Stimulated activated naive CD8-positive, alpha-beta T cell treated with anti-CD3 and anti-CD28 coated beads, Interleukin-15, Interleukin-2, amounts not matched to agents 100 U/mL and 50 U/mL, for 24 hours (primary cell): ENCODE measurements at regions not wholly inside any gene's neighbourhood (a gene's known extent, or its start where the extent isn't known, plus 50 kb on each side); places are given as distances from the start of the nearest gene placed in this dataset.
"Not testable (repeated sequence)": the region's sequence is repeated elsewhere in the genome, so short reads cannot be mapped to it uniquely, and the experiment has no call there.

Source experiments
- ATAC-seq: fragments of 150-1000 bp; cut with Tn5 transposase; one replicate; pipeline ENCODE4 v1.10.0; 2021
- DNase-seq: peaks from one replicate; pipeline ENCODE4 v3.0.0; 2021

DNA sequence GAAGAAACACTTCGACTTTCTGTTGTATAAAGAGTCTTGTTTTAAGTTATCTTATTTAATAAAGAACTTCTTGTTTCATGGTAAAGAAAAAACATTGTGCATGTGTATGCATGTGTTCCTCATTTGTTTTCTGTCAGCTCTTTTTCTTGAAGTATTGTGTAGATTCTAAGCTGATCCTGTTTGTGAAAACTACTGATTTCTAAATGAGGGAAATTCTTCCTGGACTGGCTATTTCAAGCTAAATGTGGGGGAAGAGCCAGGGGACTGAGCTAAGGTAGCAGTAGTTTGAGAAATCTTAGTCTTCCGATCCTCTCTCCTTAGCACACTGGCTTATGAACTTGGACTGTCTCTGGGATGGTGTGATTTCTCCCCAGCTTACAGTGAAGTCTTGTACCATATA is 56.4 kb upstream of the RBMS1 start:
- ATAC-seq (no peak), DNase-seq (no peak)

DNA sequence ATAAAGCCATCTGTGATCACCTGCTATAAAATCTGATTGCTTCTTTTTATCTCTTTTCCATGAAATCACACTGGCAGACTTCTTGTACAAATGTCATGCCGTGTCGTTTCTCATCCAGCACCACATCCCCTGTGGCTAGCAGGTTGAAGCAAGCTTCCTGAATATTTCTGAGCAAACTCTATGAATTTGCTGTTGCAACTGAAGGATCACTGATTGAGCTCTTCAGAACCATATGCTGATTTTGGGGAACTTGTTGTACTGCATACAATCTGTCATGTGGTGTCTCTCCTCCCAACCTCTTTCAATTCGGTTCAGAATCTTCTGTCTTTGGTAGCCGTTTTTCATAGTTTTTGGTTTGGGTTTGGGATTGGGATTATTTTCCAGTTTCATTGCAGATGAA is 57.7 kb upstream of the RBMS1 start:
- ATAC-seq (no peak), DNase-seq (no peak)

DNA sequence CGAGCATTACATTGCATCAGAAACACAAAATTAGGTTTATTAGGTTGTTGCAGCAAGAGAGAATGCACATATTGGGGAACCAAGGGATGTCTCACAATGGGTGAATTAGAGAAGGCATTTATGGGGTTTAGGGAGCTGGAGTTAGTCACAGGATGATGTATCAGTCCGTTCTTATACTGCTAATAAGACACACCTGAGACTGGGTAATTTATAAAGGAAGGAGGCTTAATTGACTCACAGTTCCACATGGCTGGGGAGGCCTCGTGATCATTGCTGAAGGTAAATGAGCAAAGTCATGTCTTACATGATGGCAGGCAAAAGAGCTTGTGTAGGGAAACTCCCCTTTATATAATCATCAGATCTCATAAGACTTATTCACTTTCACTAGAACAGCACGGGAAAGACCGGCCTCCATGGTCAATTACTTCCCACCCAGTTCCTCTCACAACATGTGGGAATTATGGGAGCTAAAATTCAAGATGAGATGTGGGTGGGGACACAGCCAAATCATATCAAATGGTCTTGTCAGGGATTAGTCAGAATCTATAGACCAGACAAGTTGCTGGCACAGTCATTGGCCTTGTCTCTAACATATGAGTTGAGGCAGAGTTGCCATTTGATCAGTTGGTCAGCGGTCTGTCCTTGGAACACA is 61.9 kb upstream of the RBMS1 start:
- no peak for DNase-seq
- no peak for ATAC-seq

DNA sequence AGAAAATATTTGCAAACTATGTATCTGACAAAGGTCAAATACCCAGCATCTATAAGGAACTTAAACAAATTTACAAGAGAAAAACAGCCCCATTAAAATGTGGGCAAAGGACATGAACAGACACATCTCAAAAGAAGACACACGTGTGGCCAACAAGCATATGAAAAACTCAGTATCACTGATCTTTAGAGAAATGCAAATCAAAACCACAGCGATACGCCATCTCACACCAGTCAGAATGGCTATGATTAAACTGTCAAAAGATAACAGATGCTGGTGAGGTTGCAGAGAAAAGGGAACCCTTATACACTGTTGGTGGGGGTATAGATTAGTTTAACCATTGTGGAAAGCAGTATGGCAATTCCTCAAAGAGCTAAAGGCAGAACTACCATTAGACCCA is 64.3 kb upstream of the RBMS1 start:
- DNase-seq (no peak), ATAC-seq (no peak)

DNA sequence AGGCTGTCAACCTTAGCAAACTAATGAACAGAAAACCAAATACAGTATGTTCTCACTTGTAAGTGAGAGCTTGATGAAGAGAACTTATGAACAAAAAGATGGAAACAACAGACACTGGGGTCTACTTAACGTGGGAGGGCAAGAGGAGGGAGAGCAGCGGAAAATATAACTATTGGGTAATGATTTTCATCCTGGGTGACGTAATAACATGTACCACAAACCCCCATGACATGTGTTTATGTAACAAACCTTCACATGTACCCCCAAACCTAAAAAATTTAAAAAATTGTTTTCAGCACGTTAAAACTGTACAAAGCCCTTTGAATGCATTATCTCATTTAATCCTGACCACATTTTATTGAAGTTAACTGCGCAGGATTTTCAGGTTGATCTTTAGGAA is 64.9 kb upstream of the RBMS1 start:
- DNase-seq (no peak), ATAC-seq (no peak)

DNA sequence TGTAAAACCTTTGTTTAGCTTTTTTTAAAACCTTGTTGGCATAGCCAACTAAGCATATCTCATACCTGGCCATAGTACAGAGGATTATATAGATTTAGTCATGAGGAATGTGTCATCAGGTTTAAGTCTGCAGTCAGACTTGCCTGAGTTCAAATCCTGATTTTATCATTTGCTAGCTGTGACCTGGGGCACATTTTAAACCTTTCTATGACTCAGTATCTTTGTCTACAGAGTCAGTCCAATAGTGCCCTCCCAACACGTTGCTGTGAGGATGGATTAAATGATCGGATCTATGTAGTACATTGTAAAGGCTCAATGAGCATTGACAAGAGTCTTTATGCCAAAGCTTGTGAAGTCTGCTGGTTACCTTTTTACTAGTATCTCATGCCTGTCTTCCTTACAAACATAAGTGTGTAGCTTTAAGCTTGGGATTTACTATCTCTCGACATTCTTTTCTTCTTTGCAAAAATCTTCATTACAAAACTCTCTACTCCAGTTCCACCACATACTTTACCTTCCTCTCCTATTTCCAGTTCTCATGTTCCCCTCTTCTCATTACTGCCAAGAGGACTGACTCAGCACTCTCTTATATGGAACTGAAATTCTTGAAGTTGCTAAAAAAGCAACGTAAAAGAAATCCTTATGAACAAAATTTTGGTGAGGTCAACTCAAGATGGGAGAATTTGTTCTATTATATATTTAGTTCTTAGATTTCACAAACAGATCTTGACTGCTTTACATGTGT is 68.1 kb upstream of the RBMS1 start:
- no peak for ATAC-seq
- no peak for DNase-seq

DNA sequence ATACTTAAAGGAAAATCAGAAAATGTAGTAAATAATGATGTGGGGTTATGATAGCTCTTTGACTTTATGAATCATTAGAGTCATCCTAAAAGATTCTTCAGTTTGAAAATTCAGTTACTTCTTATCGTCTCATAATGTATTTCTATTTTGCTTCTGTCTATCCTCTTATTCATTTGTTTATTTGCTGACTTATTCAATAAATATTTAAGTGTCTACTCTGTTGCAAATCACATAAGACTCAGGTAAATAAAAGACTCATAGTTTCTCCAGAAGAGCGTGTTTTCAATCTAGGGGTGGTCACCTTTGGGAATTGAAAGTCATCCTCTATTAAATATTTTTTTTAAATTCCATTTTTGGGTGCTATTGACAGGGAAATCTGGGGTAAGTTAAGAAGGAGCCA is 69.1 kb upstream of the RBMS1 start:
- no peak for DNase-seq
- no peak for ATAC-seq

DNA sequence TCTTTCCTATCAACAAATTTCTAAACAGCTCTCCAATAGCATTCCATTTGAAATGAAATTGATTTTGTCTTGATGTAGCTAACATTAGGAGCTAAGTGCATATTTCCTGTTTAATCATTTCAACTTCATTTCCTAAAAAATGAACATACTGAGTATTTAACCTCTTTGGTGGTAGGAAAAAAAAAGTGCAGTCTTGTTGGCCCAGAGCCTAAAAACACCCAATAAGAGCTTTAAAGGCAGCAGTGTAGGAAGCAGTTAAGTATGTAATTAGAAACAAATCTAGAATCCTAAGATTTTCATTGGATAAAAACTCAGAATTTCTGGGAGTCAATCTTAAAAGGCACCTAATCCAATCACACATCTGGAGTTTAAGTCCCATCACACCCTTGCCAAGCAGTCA is 71.0 kb upstream of the RBMS1 start:
- ATAC-seq (no peak), DNase-seq (no peak)

DNA sequence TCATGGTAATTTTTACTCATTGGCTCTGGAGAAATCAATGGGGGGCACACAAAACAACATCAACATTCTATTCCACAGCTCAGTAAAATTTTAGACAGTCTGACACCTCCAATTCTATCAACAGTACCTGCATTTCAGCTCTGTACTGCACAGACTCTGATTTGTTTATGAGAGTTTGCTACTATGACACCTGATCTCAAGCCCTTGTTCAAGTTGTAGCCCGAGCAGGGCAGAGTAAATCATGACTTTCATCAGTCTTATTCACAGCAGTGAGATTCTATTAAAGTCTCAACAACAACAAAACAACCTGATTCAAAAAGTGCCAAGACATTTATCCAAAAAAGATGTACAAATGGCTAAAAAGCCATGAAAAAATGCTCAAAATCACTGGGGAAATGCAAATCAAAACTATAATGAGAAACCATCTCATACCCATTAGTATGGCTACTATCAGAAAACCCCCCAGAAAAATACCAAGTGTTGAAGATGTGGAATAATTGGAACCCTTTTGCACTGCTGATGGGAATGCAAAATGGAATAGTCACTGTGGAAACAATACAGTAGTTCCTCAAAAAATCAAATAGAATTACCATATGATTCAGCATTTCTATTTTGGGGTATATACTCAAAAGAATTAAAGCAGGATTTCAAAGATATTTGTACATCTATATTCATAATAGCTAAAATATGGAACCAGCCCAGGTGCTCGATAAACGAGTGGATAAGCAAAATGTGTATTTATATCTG is 71.7 kb upstream of the RBMS1 start:
- ATAC-seq, result no peak
- no peak for DNase-seq

DNA sequence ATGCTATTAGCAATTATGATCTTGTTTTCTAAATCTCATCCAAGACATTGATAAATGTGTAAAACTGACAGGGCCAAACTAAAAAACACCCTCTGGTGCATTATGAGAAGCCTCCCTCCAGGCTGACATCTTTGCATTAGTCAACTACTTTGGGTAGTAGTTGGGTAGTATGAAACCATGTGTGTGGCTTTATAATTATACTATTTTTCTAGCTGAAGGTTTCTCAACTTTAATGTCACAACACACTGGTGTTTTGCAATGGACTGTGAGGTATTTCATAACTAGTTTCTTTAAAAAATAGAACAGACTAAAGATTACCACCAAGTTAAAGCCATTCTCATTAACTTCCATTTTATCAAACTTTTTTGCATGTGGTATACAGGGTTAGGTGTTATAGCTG is 73.1 kb upstream of the RBMS1 start:
- DNase-seq (no peak), ATAC-seq (no peak)

DNA sequence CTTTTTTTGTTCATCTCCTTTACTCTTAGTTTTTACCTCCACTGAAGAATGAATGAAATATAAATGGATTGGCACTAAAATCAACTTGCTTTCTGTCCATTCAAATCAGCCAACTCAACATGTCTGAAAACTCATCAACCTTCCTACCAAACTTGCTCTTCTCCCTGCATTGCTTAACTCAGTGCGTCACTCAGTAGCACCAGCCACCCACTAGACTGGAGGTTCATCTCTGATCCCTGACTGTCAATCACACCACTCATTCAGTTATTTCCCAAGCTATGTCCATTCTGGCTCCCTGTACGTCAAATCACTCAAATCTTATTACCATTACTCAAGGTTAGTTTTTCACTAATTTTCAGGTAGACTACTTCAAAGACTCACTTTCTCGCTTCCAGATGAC is 75.2 kb upstream of the RBMS1 start:
- ATAC-seq (no peak), DNase-seq (no peak)

DNA sequence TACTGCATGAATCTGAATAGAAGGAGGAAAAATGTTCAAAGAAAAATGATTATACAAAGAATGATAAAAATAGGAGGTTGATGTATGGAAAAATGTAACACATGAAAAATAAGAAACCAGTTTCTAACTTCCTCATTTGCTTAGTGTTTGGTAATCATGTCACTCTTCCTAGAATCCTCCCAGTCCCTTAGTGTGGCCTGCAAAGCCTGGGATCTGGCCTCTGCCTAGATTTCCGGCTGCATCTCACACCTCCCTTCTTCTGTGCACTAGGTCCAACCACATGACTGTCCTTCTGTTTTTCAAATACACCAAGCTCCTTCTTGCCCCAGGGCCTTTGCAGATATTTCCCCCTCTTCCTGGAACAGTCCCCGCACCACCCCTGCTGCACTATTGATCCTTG is 76.8 kb upstream of the RBMS1 start:
- no peak for ATAC-seq
- no peak for DNase-seq

DNA sequence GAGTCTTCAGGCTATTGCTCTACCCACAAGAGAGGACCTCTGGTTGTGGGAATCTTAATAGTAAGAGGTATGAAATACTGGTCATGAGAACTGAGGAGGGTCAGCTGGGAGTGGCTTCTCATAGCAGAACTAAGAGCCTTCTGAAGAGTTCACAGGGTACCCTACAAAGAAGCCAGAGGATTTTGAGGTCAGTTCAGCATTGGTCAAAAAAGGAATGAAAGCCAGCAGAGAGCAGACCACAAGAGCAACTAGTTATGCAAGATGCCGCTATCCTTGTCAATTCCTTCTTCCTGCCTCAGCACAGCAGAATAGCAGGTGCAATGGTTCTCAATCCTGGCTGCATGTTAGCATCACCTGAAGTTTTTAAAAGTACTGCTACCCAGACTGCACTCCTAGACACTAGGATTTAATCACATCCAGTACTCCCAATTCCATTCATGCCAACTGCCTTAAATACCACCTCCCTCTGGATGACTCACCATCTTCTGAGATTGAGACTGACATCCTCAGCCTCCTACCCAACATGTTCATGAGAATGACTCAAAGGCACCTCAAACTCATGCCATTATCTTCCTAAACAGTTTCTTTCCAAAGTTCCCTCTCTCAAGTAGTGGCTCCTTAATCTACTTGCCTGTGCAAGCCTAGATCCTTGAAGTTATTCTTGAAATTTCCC is 81.0 kb upstream of the RBMS1 start:
- no peak for DNase-seq
- no peak for ATAC-seq

DNA sequence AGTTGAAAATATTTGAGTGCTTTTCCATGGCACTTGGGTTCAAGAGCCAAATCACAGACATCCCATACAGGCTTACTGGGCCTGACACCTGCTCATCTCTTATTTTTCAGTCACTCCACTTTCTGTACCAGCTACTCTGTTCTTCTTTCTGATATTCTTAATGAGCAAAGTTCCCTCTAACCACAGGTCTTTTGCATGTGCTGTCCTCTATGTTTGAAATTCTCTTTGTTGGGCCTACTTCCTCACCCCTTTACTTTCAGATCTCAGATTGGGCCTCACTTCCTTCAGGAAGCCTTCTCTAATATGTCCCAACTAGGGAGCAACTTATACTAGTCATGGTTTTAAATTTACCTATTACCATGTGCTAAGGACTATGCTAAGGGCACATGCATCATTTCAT is 81.8 kb upstream of the RBMS1 start:
- DNase-seq, result no peak
- no peak for ATAC-seq

DNA sequence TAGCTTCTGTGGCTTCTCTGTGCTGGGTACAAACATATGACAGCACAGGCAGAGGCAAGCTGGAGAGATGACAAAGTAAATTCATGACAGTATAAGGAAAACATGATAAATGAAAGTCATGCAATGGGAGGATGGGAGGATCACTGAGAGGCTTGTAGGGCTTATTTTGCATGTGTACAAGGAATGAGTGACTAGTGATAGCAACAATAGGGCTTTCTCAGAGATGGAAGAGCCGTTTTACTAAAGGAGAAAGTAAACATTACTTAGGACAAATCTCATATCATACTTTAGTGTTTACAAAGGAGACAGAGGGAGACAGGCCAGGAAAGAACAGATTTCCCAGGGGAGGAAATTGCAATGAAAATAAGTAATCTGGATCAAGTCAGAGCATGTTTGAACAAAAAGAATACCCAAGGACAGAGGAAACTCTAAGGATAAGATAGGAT is 82.5 kb upstream of the RBMS1 start:
- DNase-seq, result no peak
- no peak for ATAC-seq

DNA sequence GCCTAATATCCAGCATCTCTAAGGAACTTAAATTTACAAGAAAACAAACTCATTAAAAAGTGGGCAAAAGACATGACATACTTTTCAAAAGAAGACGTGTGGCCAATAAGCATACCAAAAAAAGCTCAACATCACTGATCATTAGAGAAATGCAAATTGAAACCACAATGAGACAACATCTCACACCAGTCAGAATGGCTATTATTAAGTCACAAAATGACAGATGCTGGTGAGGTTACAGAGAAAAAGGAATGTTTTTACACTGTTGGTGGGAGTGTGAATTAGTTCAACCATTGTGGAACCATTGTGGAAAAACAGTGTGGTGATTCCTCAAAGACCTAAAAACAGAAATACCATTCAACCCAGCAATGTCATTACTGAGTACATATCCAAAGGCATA is 83.5 kb upstream of the RBMS1 start:
- DNase-seq, ATAC-seq: not testable (repeated sequence)

DNA sequence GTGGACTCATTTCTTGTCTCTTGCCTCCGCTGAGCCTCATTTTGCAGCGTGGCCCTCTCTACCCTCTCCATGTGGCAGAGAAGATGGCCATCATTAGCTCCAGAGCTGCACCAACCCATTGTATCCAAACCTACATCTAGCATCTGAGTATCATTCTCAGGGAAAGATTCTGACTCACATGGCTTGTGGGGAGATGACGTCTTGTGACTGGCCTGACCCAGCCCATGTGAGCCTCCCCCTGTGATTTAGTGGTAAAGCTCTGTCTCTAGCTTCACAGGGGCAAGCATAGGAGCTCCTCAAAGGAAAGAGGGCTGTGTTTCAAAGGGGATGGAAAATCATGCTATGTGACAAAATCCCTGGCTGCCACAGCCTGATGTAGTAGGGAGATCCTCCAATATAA is 87.4 kb upstream of the RBMS1 start:
- ATAC-seq (no peak), DNase-seq (no peak)

DNA sequence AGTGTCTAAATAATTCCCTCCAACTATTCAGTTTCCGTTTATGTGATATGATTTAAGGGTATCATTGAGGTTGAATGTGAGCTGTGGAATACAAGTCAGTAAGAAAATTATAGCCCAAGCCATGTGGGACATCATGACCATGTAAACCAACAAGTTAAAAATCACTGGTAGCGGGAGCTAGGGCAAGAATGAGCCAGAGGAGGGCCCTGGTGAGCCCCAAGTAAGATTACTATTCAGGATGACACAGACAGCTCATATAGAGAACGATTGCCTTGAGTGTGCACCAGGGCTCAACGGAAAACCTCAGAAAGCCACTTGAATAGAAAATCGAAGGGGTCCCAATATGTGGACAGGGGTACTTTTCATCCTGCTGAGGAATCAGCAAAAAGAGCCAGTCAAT is 87.8 kb upstream of the RBMS1 start:
- ATAC-seq (no peak), DNase-seq (no peak)

DNA sequence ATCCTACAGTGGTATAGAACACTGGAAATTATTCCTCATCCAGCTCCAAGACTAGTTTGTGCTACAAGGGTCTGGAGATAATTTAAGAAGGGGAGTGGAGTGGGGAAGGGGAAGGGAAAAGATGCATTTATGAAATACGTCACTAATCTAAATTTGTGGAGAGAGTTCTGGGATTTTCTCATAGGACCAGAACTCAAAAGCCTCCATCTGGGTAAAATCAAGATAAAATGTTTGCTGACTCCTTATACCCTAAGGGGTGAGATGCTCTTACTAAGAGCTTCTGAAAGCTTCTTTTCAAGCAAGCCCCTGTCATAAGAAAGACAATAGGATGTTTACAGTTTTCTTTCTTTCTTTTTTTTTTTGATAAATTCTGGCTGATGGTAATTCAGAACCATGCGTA is 88.5 kb upstream of the RBMS1 start:
- DNase-seq, result no peak
- ATAC-seq, result no peak

DNA sequence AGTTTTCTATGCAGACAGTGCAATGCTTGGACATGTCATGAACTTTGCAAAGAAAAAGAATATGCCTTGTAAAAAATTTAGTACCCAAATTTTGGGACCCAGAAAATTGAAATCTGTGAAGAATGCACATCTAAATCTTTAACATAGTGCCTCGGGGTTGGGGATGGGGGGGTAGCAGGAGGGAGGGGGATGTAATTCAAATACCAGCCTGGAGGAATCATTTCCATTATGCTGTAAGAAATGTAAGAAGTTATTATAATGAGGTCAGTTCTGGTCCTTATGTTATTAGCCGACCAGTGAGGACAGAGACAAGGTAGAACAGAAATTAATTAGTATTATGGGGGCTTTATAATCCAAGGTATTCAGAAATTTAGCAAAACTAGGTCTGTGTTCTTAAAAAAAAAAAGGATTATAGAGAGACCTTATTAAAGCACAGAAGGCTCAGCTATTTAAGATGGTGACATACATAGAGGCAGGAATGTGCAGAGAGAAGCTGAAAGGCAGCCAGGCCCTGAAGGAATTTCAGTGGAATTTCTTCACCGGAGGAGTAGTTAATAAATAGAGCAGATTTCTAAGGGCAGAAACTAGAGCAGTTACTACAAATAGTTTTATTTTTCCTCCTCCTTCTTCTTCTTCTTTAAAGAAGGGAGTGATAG is 89.0 kb upstream of the RBMS1 start:
- ATAC-seq (no peak), DNase-seq (no peak)

DNA sequence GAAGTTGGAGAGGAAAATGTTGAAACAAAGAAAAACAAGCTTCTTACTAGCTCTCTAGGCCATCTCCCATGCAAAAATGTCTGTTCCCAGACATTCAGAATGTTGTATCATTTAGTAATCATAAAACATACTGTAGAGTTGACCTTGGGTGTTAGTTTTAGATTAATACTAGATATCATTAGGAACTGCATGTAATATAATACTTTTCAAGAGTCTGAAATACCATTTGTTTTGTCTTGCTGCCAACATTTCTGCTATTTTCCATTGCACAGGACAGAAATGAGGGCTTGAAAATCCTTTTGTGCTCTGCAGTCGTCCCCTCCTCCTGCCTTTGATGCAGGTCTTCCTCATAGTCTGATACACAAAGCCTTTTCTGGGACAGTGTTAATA is 89.5 kb upstream of the RBMS1 start:
- no peak for ATAC-seq

DNA sequence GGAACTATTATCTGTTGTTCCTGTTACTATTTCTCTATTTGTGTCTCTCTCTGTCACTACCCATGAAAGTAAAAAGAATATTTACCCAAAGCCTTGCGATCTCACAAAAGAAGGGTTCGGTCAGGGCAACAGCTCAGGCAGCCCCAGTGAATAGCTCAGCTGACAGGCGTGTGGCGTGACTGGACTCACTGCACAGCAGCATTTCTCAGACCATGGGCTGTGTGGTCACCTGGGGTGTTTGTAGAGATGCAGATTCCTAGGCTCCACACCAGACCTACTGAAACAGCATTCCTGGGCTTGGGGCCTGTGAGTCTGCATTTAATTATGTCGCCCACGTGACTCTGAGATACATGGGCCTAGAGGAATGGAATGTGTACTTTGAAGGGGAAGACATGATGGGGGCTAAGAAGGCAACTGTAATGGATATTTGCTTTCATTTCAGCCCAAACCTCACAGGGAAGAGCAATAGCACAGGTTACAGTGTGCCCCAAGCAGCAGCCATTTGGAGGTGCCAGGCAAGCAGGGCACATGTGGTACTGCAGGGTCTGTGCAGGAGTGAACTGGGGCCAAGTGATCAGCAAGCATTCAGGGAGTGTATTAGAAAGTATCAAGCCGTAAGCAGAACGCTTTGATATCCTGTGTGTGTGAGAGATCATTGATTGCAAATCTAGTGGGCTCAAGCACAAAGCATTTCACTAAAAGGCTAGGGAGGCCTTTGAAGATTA is 90.4 kb upstream of the RBMS1 start:
- DNase-seq, result no peak
- ATAC-seq, result no peak

More for the DNA sequence above, 89.5 kb upstream of the RBMS1 start:
- no peak for DNase-seq
